Skeletal muscle cell (primary cell): ENCODE measurements at regions not wholly inside any gene's neighbourhood (a gene's known extent, or its start where the extent isn't known, plus 50 kb on each side); places are given as distances from the start of the nearest gene placed in this dataset.
A peak's percentile ranks its signal among the peaks of the same experiment; 100 is the strongest.

ENCODE experiments used
- DNase-seq: peaks from one replicate; pipeline ENCODE4 v3.0.0-alpha.2; 2010; ENCODE audit warnings: low read depth
- H3K4me3 ChIP-seq: 2 replicates; pipeline ENCODE4 v1.5.1; 2011; ENCODE audit warnings: low read depth, mild to moderate bottlenecking, control low read depth, low read length, moderate library complexity

GRCh38 chr18:11553098-11553940 is 56.1 kb upstream of the SLC35G4 start:
- H3K4me3 ChIP-seq = no peak overlapping the region

GRCh38 chr18:11548916-11549551 is 60.4 kb upstream of the SLC35G4 start:
- H3K4me3 ChIP-seq = no peak overlapping the region
- no peak for DNase-seq

More at GRCh38 chr18:11553098-11553940, 56.1 kb upstream of the SLC35G4 start:
- DNase-seq = peak; percentile 6

- no peak overlapping the region for H3K4me3 ChIP-seq
- DNase-seq = no peak
These were observed 61.0 kb upstream of the SLC35G4 start for GRCh38 chr18:11548396-11548795.

- no peak for DNase-seq
- no peak overlapping the region for H3K4me3 ChIP-seq
These were observed 65.2 kb upstream of the SLC35G4 start for GRCh38 chr18:11544060-11544633.

- DNase-seq = no peak
- no peak overlapping the region for H3K4me3 ChIP-seq
These were observed 68.2 kb upstream of the SLC35G4 start for GRCh38 chr18:11541179-11541578.

- H3K4me3 ChIP-seq = no peak overlapping the region
- no peak for DNase-seq
These were observed 75.4 kb upstream of the SLC35G4 start for GRCh38 chr18:11533942-11534496.

GRCh38 chr18:11533513-11533890 is 75.9 kb upstream of the SLC35G4 start:
- no peak overlapping the region for H3K4me3 ChIP-seq
- no peak for DNase-seq

GRCh38 chr18:11532758-11533512 is 76.5 kb upstream of the SLC35G4 start:
- no peak for DNase-seq
- H3K4me3 ChIP-seq = no peak overlapping the region

GRCh38 chr18:11529081-11529480 is 80.3 kb upstream of the SLC35G4 start:
- peak; percentile 7 for DNase-seq
- no peak overlapping the region for H3K4me3 ChIP-seq

- no peak overlapping the region for H3K4me3 ChIP-seq
- no peak for DNase-seq
These were observed 82.7 kb upstream of the SLC35G4 start for GRCh38 chr18:11526675-11527074.

GRCh38 chr18:11523804-11524203 is 85.6 kb upstream of the SLC35G4 start:
- H3K4me3 ChIP-seq = no peak overlapping the region
- no peak for DNase-seq

GRCh38 chr18:11522992-11523391 is 86.4 kb upstream of the SLC35G4 start:
- DNase-seq = no peak
- no peak overlapping the region for H3K4me3 ChIP-seq

GRCh38 chr18:11521853-11522252 is 87.5 kb upstream of the SLC35G4 start:
- DNase-seq = no peak
- no peak overlapping the region for H3K4me3 ChIP-seq

GRCh38 chr18:11520536-11520935 is 88.9 kb upstream of the SLC35G4 start:
- no peak overlapping the region for H3K4me3 ChIP-seq
- DNase-seq = no peak

- no peak overlapping the region for H3K4me3 ChIP-seq
- no peak for DNase-seq
These were observed 90.4 kb upstream of the SLC35G4 start for GRCh38 chr18:11518788-11519685.

GRCh38 chr18:11517704-11518103 is 91.7 kb upstream of the SLC35G4 start:
- no peak overlapping the region for H3K4me3 ChIP-seq
- DNase-seq = no peak

GRCh38 chr18:11516751-11517503 is 92.5 kb upstream of the SLC35G4 start:
- no peak for DNase-seq
- H3K4me3 ChIP-seq = no peak overlapping the region

GRCh38 chr18:11514267-11514666 is 95.1 kb upstream of the SLC35G4 start:
- DNase-seq = no peak
- no peak overlapping the region for H3K4me3 ChIP-seq
